ENCODE measurements at regions not wholly inside any gene's neighbourhood (a gene's known extent, or its start where the extent isn't known, plus 50 kb on each side); places are given as distances from the start of the nearest gene placed in this dataset.
"Not testable (repeated sequence)": the region's sequence is repeated elsewhere in the genome, so short reads cannot be mapped to it uniquely, and the experiment has no call there.

DNA sequence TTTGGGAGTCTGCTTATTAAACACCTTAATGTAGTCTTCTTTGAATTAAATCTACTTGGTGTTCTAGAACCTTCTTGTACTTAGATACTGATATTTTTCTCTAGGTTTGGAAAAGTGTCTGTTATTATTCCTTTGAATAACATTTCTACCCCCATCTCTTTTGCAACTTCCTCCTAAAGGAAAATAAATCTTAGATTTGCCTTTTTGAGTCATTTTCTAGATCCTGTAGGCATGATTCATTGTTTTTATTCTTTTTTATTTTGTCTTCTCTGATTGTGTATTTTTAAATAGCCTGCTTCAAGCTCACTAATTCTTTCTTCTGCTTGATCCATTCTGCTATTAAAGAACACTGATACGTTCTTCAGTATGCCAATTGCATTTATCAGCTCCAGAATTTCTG is 155.9 kb upstream of the NEGR1 start:
- TF ChIP-seq, protein P1, sequence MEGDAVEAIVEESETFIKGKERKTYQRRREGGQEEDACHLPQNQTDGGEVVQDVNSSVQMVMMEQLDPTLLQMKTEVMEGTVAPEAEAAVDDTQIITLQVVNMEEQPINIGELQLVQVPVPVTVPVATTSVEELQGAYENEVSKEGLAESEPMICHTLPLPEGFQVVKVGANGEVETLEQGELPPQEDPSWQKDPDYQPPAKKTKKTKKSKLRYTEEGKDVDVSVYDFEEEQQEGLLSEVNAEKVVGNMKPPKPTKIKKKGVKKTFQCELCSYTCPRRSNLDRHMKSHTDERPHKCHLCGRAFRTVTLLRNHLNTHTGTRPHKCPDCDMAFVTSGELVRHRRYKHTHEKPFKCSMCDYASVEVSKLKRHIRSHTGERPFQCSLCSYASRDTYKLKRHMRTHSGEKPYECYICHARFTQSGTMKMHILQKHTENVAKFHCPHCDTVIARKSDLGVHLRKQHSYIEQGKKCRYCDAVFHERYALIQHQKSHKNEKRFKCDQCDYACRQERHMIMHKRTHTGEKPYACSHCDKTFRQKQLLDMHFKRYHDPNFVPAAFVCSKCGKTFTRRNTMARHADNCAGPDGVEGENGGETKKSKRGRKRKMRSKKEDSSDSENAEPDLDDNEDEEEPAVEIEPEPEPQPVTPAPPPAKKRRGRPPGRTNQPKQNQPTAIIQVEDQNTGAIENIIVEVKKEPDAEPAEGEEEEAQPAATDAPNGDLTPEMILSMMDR (IDR thresholded peaks at IDR 0.05; ENCODE audit: control insufficient read depth, extremely low read depth, insufficient read depth) = no peak
- no peak overlapping the region for H3K4me3 ChIP-seq (ENCODE audit: low read depth, low read length)
- no peak for DNase-seq (ENCODE audit: low read depth)

DNA sequence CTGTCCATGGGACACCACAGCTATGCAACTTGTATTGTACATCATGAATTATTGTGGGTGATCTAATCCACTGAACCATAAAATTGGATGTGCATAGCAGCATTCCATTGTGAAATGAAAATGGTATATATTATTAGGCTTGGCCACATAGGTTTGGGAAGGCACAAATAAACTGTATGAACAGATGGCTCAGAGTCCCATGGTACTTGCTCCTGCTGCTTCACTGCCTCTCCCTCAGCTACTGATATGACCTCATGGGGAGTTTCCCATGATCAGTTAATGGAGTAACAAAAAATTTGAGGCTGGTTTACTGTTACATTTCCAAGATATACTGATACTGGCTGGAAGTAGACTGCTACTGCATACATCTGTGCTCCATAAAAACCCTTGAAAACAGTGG is 152.7 kb upstream of the NEGR1 start:
- DNase-seq (ENCODE audit: low read depth) = no peak
- TF ChIP-seq, protein P1 (IDR thresholded peaks at IDR 0.05; ENCODE audit: control insufficient read depth, extremely low read depth, insufficient read depth) = no peak
- H3K4me3 ChIP-seq (ENCODE audit: low read depth, low read length) = no peak overlapping the region

DNA sequence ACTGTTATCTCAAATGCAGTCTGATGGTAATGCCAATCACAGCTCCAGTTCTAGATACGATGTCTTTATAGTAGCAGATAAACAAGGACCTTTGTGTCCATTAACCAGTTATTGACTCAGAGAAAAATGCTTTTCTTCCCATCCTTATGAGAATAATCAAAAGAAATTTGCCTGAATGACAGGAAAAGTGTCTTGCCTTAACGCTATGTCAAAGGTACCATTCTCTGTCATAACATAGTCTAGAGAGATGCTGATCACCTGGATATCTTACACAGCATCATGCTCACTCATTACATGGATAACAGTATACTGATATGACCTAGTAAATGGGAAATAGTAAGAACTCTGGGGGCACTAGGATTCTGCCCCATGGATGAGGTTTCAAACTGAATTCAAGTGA is 151.7 kb upstream of the NEGR1 start:
- DNase-seq (ENCODE audit: low read depth) = no peak
- no peak overlapping the region for H3K4me3 ChIP-seq (ENCODE audit: low read depth, low read length)
- TF ChIP-seq, protein P1 (IDR thresholded peaks at IDR 0.05; ENCODE audit: control insufficient read depth, extremely low read depth, insufficient read depth) = no peak

DNA sequence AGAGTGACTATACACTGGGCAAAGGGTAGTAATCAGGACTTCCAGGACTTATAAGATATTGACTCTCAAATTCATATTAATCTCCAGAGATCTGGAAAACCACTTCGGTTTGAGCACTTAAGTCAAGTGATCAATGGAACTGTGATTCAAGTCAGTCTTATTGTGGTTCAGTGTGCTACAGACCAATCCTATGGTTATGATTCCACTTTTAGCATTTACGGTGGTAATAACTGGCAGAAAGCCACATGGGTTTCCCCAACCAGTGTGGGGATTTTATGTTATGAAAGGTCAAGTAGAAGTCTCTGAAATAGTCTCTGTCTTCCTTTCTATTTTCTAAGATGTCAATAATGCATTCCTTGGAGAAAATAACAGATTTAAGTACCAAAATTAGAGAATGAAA is 151.3 kb upstream of the NEGR1 start:
- no peak for DNase-seq (ENCODE audit: low read depth)
- TF ChIP-seq, protein P1 (IDR thresholded peaks at IDR 0.05; ENCODE audit: control insufficient read depth, extremely low read depth, insufficient read depth) = no peak
- H3K4me3 ChIP-seq (ENCODE audit: low read depth, low read length) = no peak overlapping the region

DNA sequence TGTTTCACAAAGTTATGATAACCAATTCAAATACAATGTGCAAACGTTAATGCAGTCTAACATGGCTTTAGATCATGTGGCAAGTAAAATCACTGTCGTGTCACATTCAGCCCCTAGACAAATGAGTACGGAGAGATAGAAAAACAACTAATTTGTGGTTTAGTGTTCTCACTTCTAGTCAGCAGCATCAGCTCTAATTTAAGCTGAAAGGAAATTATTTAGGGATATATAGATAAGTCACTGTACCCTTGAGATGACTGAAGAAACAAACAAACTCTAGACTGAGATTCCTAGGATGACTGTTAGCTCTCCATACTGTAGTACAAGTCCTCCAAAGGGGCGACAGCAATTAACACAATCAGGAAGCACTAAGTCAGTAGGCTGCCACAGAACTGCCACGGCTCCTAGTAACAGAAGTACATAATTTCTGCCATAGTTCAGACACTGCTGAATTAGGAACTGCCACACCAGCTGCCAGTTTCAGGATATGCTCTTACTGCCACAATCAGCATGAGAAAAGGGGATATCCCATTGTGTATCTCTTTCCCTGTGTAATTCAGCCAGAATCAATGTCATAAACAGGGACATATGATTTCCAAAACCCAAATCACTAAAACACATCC is 150.4 kb upstream of the NEGR1 start:
- H3K4me3 ChIP-seq (ENCODE audit: low read depth, low read length) = no peak overlapping the region
- TF ChIP-seq, protein P1 (IDR thresholded peaks at IDR 0.05; ENCODE audit: control insufficient read depth, extremely low read depth, insufficient read depth) = no peak
- no peak for DNase-seq (ENCODE audit: low read depth)

DNA sequence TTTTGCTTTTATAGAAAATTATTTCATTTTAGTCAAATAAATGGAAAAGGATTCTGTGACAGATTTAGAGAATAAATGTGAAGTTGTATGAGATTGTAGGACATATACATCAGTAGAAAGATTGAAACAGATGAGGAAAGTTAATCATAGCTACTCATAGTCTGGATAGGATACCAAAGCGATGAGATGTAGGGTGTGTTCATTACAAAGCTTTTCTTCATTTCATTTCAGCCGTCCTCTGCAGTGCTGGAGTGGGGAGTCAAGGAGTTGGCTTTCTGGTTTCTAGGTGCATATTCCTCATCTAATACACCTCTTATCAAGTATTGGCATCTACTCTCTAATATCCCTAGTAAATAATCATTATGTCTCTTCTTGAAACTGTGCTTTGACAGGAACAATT is 149.5 kb upstream of the NEGR1 start:
- TF ChIP-seq, protein P1 (IDR thresholded peaks at IDR 0.05; ENCODE audit: control insufficient read depth, extremely low read depth, insufficient read depth) = no peak
- no peak for DNase-seq (ENCODE audit: low read depth)
- H3K4me3 ChIP-seq (ENCODE audit: low read depth, low read length) = no peak overlapping the region

DNA sequence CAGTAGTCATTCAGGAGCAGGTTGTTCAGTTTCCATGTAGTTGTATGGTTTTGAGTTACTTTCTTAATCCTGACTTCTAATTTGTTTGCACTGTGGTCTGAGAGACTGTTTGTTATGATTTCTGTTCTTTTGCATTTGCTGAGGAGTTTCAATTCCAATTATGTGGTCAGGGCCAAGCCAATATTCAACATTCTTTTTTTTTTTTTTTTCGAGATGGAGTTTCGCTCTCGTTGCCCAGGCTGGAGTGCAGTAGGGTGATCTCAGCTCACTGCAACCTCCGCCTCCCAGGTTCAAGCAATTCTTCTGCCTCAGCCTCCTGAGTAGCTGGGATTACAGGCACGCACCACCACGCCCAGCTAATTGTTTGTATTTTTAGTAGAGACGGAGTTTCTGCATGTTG is 145.9 kb upstream of the NEGR1 start:
- H3K4me3 ChIP-seq (ENCODE audit: low read depth, low read length); DNase-seq (ENCODE audit: low read depth): not testable (repeated sequence)

Measured in LNCaP clone FGC (cell line).